H9 (cell line): ENCODE measurements at regions not wholly inside any gene's neighbourhood (a gene's known extent, or its start where the extent isn't known, plus 50 kb on each side); places are given as distances from the start of the nearest gene placed in this dataset.

Experiments
- DNase-seq: peaks from one replicate; pipeline ENCODE4 v3.0.0-alpha.2; 2017
- H2AFZ ChIP-seq: one replicate; pipeline ENCODE4 v1.6.1; 2013; ENCODE audit warnings: mild to moderate bottlenecking, low read length, control low read depth, moderate library complexity
- H2AK5ac ChIP-seq: 2 replicates; pipeline ENCODE4 v1.6.1; 2013; ENCODE audit warnings: low read length, control low read depth, mixed read lengths; ENCODE audit not compliant: insufficient read length
- H2BK120ac ChIP-seq: one replicate; pipeline ENCODE4 v1.6.1; 2013; ENCODE audit warnings: low read depth, mild to moderate bottlenecking, low read length, control low read depth, inconsistent platforms; ENCODE audit not compliant: poor library complexity, severe bottlenecking
- H2BK12ac ChIP-seq: 2 replicates; pipeline ENCODE4 v1.6.1; 2013; ENCODE audit warnings: low read length, control low read depth, mixed read lengths, low read depth; ENCODE audit not compliant: insufficient read length
- H2BK15ac ChIP-seq: 2 replicates; pipeline ENCODE4 v1.6.1; 2013; ENCODE audit warnings: low read depth, low read length, control low read depth
- H2BK20ac ChIP-seq: one replicate; pipeline ENCODE4 v1.6.1; 2013; ENCODE audit warnings: low read depth, mild to moderate bottlenecking, low read length, control low read depth, inconsistent platforms; ENCODE audit not compliant: poor library complexity, severe bottlenecking
- H2BK5ac ChIP-seq: 2 replicates; pipeline ENCODE4 v1.6.1; 2013; ENCODE audit warnings: low read length, control low read depth, mixed read lengths; ENCODE audit not compliant: insufficient read length
- H3K14ac ChIP-seq: 2 replicates; pipeline ENCODE4 v1.6.1; 2013; ENCODE audit warnings: low read length, control low read depth; ENCODE audit not compliant: insufficient read depth
- H3K18ac ChIP-seq: 2 replicates; pipeline ENCODE4 v1.6.1; 2013; ENCODE audit warnings: low read depth, mild to moderate bottlenecking, mixed read lengths, low read length, control low read depth; ENCODE audit not compliant: insufficient read length
- H3K23ac ChIP-seq: 2 replicates; pipeline ENCODE4 v1.6.1; 2013; ENCODE audit warnings: low read length, control low read depth, mixed read lengths, low read depth; ENCODE audit not compliant: insufficient read length
- H3K23me2 ChIP-seq: 2 replicates; pipeline ENCODE4 v1.6.1; 2013; ENCODE audit warnings: low read depth, mild to moderate bottlenecking, mixed read lengths, low read length, control low read depth; ENCODE audit not compliant: insufficient read length, poor library complexity, severe bottlenecking
- H3K27ac ChIP-seq: 2 replicates; pipeline ENCODE4 v1.5.1; 2013; ENCODE audit warnings: low read length, control low read depth, mixed read lengths, low read depth; ENCODE audit not compliant: insufficient read length
- H3K27me3 ChIP-seq: 2 replicates; pipeline ENCODE4 v1.6.1; 2013; ENCODE audit warnings: low read length, control low read depth, inconsistent platforms; ENCODE audit not compliant: insufficient read depth
- H3K4ac ChIP-seq: 2 replicates; pipeline ENCODE4 v1.6.1; 2013; ENCODE audit warnings: low read depth, mild to moderate bottlenecking, control low read depth, inconsistent platforms, low read length, moderate library complexity
- H3K4me1 ChIP-seq: 2 replicates; pipeline ENCODE4 v1.6.1; 2013; ENCODE audit warnings: low read length, control low read depth, inconsistent platforms; ENCODE audit not compliant: insufficient read depth
- H3K4me2 ChIP-seq: 2 replicates; pipeline ENCODE4 v1.6.1; 2013; ENCODE audit warnings: low read length, control low read depth, mixed read lengths; ENCODE audit not compliant: insufficient read length, insufficient read depth
- H3K56ac ChIP-seq: 2 replicates; pipeline ENCODE4 v1.6.1; 2013; ENCODE audit warnings: low read depth, mild to moderate bottlenecking, mixed read lengths, low read length, control low read depth; ENCODE audit not compliant: insufficient read length
- H3K79me1 ChIP-seq: 2 replicates; pipeline ENCODE4 v1.6.1; 2013; ENCODE audit warnings: low read depth, mild to moderate bottlenecking, moderate library complexity, low read length, control low read depth, inconsistent platforms; ENCODE audit not compliant: insufficient read depth, poor library complexity, severe bottlenecking
- H3K79me2 ChIP-seq: 2 replicates; pipeline ENCODE4 v1.6.1; 2013; ENCODE audit warnings: low read length, control low read depth, inconsistent platforms; ENCODE audit not compliant: insufficient read depth
- H3K9ac ChIP-seq: 2 replicates; pipeline ENCODE4 v1.6.1; 2013; ENCODE audit warnings: low read length, control low read depth, mixed read lengths; ENCODE audit not compliant: insufficient read length; ENCODE audit errors: extremely low read depth
- H3K9me3 ChIP-seq: one replicate; pipeline ENCODE4 v1.6.1; 2013; ENCODE audit warnings: low read depth, low read length, inconsistent platforms; ENCODE audit not compliant: control insufficient read depth
- H3T11ph ChIP-seq: one replicate; pipeline ENCODE4 v1.6.1; 2013; ENCODE audit warnings: mild to moderate bottlenecking, low read length, control low read depth, inconsistent platforms
- H4K20me1 ChIP-seq: one replicate; pipeline ENCODE4 v1.6.1; 2013; ENCODE audit not compliant: control insufficient read depth, insufficient read length, insufficient read depth
- H4K5ac ChIP-seq: 2 replicates; pipeline ENCODE4 v1.6.1; 2013; ENCODE audit warnings: low read depth, mild to moderate bottlenecking, mixed read lengths, low read length, control low read depth; ENCODE audit not compliant: insufficient read length
- H4K8ac ChIP-seq: replicated peaks from 2 replicates; pipeline ENCODE4 v1.6.1; 2013; ENCODE audit warnings: low read length, control low read depth, mixed read lengths, low read depth; ENCODE audit not compliant: insufficient read length
- H4K91ac ChIP-seq: 2 replicates; pipeline ENCODE4 v1.6.1; 2013; ENCODE audit warnings: low read depth, mild to moderate bottlenecking, moderate library complexity, mixed read lengths, low read length, control low read depth; ENCODE audit not compliant: insufficient read length
- H3K27ac Mint-ChIP-seq, 3 experiments: 2 replicates in 2 of 3; 3 replicates in 1 of 3; pipeline ENCODE4 v1.8.0; 2020 to 2021; ENCODE audit warnings: mixed read lengths in 3 of 3, mild to moderate bottlenecking in 1 of 3, moderate library complexity in 1 of 3
- H3K27me3 Mint-ChIP-seq: 2 replicates; pipeline ENCODE4 v1.8.0; 2021; ENCODE audit warnings: low read depth, mild to moderate bottlenecking, moderate library complexity, mixed read lengths
- H3K36me3 Mint-ChIP-seq, 3 experiments: 2 replicates in 2 of 3; 3 replicates in 1 of 3; pipeline ENCODE4 v1.8.0; 2020 to 2021; ENCODE audit warnings: low read depth in 3 of 3, mixed read lengths in 3 of 3; ENCODE audit not compliant: insufficient read depth in 1 of 3
- H3K4me1 Mint-ChIP-seq, 2 experiments: 2 replicates each; pipeline ENCODE4 v1.8.0; 2020; ENCODE audit warnings: mixed read lengths in 2 of 2
- H3K4me3 Mint-ChIP-seq, 2 experiments: 2 replicates in 1 of 2; 3 replicates in 1 of 2; pipeline ENCODE4 v1.8.0; 2020 to 2021; ENCODE audit warnings: mild to moderate bottlenecking in 2 of 2, mixed read lengths in 2 of 2, moderate library complexity in 1 of 2
- H3K9me3 Mint-ChIP-seq, 2 experiments: 2 replicates in 1 of 2; 3 replicates in 1 of 2; pipeline ENCODE4 v1.8.0; 2020; ENCODE audit warnings: mild to moderate bottlenecking in 2 of 2, mixed read lengths in 2 of 2, moderate library complexity in 1 of 2
- CTCF ChIP-seq: fragments of 200-600 bp; sonication (generic); conservative IDR thresholded peaks from 3 replicates; pipeline ENCODE4 v1.8.0; 2021; ENCODE audit warnings: antibody characterized with exemption, mild to moderate bottlenecking
- WGBS: extraction: QIAGEN DNeasy Blood & Tissue Kit; methylation state at CpG from one replicate; pipeline ENCODE4 v1.1.7; 2013; ENCODE audit warnings: missing lambda C conversion rate, low lambda C conversion rate, mixed read lengths; ENCODE audit not compliant: insufficient read length; ENCODE audit errors: extremely low coverage; 5-methylcytosine and 5-hydroxymethylcytosine counted together

GRCh38 chr2:39836638-39837037, 57.6 kb upstream of the THUMPD2 start:
- Histone ChIP-seq H3K23me2 (no peaks in the 10 kb centered on the region), H3K27ac (no peak overlapping the region), H2BK20ac (no peak overlapping the region), H3T11ph (no peak overlapping the region), H3K79me2 (no peaks in the 10 kb centered on the region), H3K14ac (no peak overlapping the region), H4K5ac (no peak overlapping the region), H3K4ac (no peak overlapping the region), H3K4me2 (no peak overlapping the region), H4K20me1 (no peaks in the 10 kb centered on the region), H3K4me1 (no peaks in the 10 kb centered on the region), H2AK5ac (no peak overlapping the region), H4K8ac (no peak overlapping the region), H2AFZ (no peak overlapping the region), H3K9me3 (no peaks in the 10 kb centered on the region), H4K91ac (no peak overlapping the region), H3K27me3 (no peaks in the 10 kb centered on the region), H2BK12ac (no peak overlapping the region), H2BK120ac (no peak overlapping the region), H2BK15ac (no peak overlapping the region), H3K9ac (no peak overlapping the region), H3K23ac (no peak overlapping the region), H3K79me1 (no peaks in the 10 kb centered on the region), H3K56ac (no peak overlapping the region), H3K18ac (no peak overlapping the region), H2BK5ac (no peak overlapping the region)
- no CpG with 5 or more reads among the region's 3 CpGs for WGBS
- peaks cover 18 to 24% of the 10 kb centered on the region in 2 experiments for H3K9me3 Mint-ChIP-seq
- H3K4me1 Mint-ChIP-seq, result peaks cover 5 to 12% of the 10 kb centered on the region in 2 experiments
- peaks cover 1 to 16% (median 12%) of the 10 kb centered on the region in 3 experiments; a peak in 6 of 7 replicates for H3K36me3 Mint-ChIP-seq
- H3K4me3 Mint-ChIP-seq, result no peak overlapping the region
- TF ChIP-seq CTCF, result no peak
- no peak for DNase-seq
- no peak overlapping the region for H3K27ac Mint-ChIP-seq
- no peaks in the 10 kb centered on the region for H3K27me3 Mint-ChIP-seq
